Peyer's patch (tissue), 4 donors: ENCODE measurements at regions not wholly inside any gene's neighbourhood (a gene's known extent, or its start where the extent isn't known, plus 50 kb on each side); places are given as distances from the start of the nearest gene placed in this dataset.

ENCODE experiments used
- CTCF ChIP-seq, 6 experiments: fragments of 450-650 bp in 4 of 6; fragments of 200-600 bp in 2 of 6; sonication (generic) in 1 of 6; IDR thresholded peaks; one replicate each; pipeline ENCODE4 v1.5.1; 2017 to 2019; ENCODE audit warnings: antibody characterized with exemption in 6 of 6, mild to moderate bottlenecking in 3 of 6, moderate library complexity in 1 of 6
- POLR2A ChIP-seq, 2 donors: fragments of 450-650 bp; IDR thresholded peaks; one replicate each; pipeline ENCODE4 v1.5.1; 2017; ENCODE audit warnings: antibody characterized with exemption in 2 of 2, mild to moderate bottlenecking in 2 of 2, moderate library complexity in 2 of 2

DNA sequence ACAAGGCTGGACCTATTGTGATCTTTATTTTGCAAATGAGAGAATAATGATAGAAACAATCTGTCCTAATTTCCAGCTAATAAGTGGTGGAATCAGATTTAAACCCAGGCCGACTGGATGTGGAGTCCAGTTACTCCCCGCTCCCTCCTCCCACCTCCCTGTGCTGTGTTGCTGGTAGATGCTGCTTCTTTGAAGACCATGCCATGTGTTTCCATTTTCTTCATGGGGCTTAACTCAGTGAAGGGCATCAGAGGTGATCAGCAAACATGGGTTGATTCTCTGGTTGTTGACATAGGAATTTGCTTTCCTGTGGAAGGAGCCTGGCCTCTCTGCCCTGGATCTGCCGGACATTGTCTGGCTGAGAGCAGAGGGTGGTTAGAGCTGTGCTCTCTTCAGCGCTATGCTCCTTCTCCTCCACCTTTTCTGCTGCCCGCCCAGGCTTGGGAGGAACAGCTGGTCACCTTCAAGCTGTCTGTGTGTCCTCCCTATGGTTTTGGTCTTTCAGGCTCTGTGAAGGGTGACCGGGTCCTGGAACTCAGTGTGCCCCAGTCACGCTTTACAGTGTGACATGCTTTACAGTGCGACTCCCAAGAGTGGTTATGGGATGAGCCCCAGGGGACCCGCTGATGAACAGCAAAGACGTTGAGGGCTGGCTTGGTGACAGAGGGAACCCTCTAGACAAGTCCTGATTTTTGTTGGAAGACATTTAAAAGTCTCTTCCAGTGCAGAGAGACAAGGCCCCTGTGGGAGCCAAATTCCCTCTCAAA is 68.4 kb upstream of the RPS23 start:
- TF ChIP-seq CTCF (IDR thresholded peaks at IDR 0.05) (no peak), POLR2A (IDR thresholded peaks at IDR 0.05) (no peak)
